Right lobe of liver (tissue), 4 donors: ENCODE measurements at regions not wholly inside any gene's neighbourhood (a gene's known extent, or its start where the extent isn't known, plus 50 kb on each side); places are given as distances from the start of the nearest gene placed in this dataset.

Source experiments
- POLR2A ChIP-seq: fragments of 450-650 bp; IDR thresholded peaks from one replicate; pipeline ENCODE4 v1.6.1; 2017; ENCODE audit warnings: antibody characterized with exemption, mild to moderate bottlenecking
- TF ChIP-seq, protein P1 (sequence below), 4 donors: fragments of 200-600 bp in 3 of 4; fragments of 450-650 bp in 1 of 4; IDR thresholded peaks; one replicate each; pipeline versions ENCODE4 v1.5.1 to v1.8.0; 2016 to 2022; ENCODE audit warnings: antibody characterized with exemption in 4 of 4, mild to moderate bottlenecking in 2 of 4
- donor health status: DM: no; HTN: no; CAD: no.
- donor health status: DM: no; HTN: no; CAD: no.
- donor health status: DM: no; HTN: yes; CAD: no.

DNA sequence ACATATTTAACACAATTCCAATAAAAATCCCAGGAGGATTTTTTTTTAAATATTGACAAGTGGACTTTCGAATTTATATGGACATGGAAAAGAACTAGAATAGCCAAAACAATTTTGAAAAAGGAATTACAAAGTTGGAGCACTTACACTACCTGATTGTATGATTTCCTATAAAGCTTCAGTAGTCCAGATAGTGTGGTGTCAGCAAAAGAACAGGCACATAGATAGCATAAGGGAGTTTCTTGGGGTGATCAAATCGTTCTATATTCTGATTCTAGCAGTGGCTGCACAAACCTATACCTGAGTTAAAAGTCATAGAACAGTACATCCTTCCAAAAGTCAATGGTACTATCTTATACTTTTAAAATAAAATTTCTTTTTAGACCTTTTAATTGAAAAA, 66.4 kb upstream of the CES5A start:
- TF ChIP-seq, protein P1, sequence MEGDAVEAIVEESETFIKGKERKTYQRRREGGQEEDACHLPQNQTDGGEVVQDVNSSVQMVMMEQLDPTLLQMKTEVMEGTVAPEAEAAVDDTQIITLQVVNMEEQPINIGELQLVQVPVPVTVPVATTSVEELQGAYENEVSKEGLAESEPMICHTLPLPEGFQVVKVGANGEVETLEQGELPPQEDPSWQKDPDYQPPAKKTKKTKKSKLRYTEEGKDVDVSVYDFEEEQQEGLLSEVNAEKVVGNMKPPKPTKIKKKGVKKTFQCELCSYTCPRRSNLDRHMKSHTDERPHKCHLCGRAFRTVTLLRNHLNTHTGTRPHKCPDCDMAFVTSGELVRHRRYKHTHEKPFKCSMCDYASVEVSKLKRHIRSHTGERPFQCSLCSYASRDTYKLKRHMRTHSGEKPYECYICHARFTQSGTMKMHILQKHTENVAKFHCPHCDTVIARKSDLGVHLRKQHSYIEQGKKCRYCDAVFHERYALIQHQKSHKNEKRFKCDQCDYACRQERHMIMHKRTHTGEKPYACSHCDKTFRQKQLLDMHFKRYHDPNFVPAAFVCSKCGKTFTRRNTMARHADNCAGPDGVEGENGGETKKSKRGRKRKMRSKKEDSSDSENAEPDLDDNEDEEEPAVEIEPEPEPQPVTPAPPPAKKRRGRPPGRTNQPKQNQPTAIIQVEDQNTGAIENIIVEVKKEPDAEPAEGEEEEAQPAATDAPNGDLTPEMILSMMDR (IDR thresholded peaks at IDR 0.05) = no peak
- no peak for TF ChIP-seq POLR2A
